ENCODE measurements at regions not wholly inside any gene's neighbourhood (a gene's known extent, or its start where the extent isn't known, plus 50 kb on each side); places are given as distances from the start of the nearest gene placed in this dataset.

- Mint-ChIP-seq H3K4me3 (no peak overlapping the region), H3K27me3 (ENCODE audit: low read depth in 3 of 3) (peaks cover 0 to 18% (median 3%) of the 10 kb centered on the region in 3 donors), H3K36me3 (no peaks in the 10 kb centered on the region), H3K9me3 (no peaks in the 10 kb centered on the region), H3K27ac (no peak overlapping the region), H3K4me1 (no peaks in the 10 kb centered on the region)
- DNase-seq: no peak
Observed at GRCh38 chr10:3503299-3503698, 281.7 kb downstream of the KLF6 start.

GRCh38 chr10:3502673-3503072, 282.3 kb downstream of the KLF6 start:
- no peak overlapping the region for H3K27ac Mint-ChIP-seq
- H3K4me3 Mint-ChIP-seq: no peak overlapping the region
- H3K36me3 Mint-ChIP-seq: no peaks in the 10 kb centered on the region
- H3K9me3 Mint-ChIP-seq: no peaks in the 10 kb centered on the region
- DNase-seq: no peak
- peaks cover 0 to 16% (median 2%) of the 10 kb centered on the region in 3 donors for H3K27me3 Mint-ChIP-seq (ENCODE audit: low read depth in 3 of 3)
- no peaks in the 10 kb centered on the region for H3K4me1 Mint-ChIP-seq

GRCh38 chr10:3500408-3500856, 284.6 kb downstream of the KLF6 start:
- H3K36me3 Mint-ChIP-seq: no peaks in the 10 kb centered on the region
- peaks cover 2 to 27% (median 6%) of the 10 kb centered on the region in 3 donors for H3K27me3 Mint-ChIP-seq (ENCODE audit: low read depth in 3 of 3)
- H3K4me1 Mint-ChIP-seq: no peaks in the 10 kb centered on the region
- H3K9me3 Mint-ChIP-seq: no peaks in the 10 kb centered on the region
- DNase-seq: no peak
- no peak overlapping the region for H3K27ac Mint-ChIP-seq
- no peak overlapping the region for H3K4me3 Mint-ChIP-seq

DNA sequence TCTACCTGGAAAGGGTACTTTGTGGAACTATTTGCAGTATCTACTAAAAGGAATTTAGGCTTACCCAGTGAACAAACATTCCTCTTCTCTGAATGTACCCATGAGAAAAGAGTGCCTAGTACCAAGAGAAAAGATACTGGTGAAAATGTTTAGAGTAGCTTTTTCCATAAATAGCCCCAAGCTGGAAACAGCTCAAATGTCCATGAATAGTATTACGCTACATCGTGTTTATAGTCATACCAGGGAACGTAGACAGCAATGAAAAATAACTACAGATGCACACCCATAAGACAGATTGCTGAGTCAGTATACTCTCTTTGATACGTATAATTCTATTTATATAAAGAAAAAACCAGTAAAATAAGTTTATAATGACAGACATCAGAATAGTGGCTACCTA, 285.9 kb downstream of the KLF6 start:
- Mint-ChIP-seq H3K4me3 (no peak overlapping the region), H3K4me1 (no peaks in the 10 kb centered on the region), H3K27ac (no peak overlapping the region), H3K36me3 (no peaks in the 10 kb centered on the region), H3K9me3 (no peaks in the 10 kb centered on the region), H3K27me3 (ENCODE audit: low read depth in 3 of 3) (peaks cover 2 to 34% (median 6%) of the 10 kb centered on the region in 3 donors)
- no peak for DNase-seq

DNA sequence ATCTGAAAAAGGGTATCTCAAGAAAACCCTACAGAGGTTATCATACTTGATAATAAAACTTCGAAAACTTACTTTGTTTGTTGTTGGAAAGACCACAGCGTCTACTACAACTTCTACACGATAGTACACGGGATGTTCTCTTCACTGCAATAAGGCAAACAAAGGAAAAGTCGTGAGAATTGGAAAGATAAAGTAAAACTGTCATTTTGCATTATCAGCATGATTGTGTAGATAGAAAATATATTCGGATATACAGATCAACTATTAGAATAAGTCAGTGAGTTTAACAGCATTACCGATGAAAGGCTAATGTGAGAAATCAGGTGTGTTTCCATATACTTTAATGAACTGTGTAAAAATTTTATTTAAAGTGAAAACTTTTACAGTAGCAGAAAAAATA, 287.4 kb downstream of the KLF6 start:
- Mint-ChIP-seq H3K27ac (no peak overlapping the region), H3K4me3 (no peak overlapping the region), H3K9me3 (no peaks in the 10 kb centered on the region), H3K4me1 (no peaks in the 10 kb centered on the region), H3K36me3 (no peaks in the 10 kb centered on the region), H3K27me3 (ENCODE audit: low read depth in 3 of 3) (peaks cover 4 to 25% (median 6%) of the 10 kb centered on the region in 3 donors)
- no peak for DNase-seq

GRCh38 chr10:3496138-3496537, 288.9 kb downstream of the KLF6 start:
- Mint-ChIP-seq H3K9me3 (no peaks in the 10 kb centered on the region), H3K4me1 (no peaks in the 10 kb centered on the region), H3K27ac (no peak overlapping the region), H3K4me3 (no peak overlapping the region), H3K36me3 (no peaks in the 10 kb centered on the region), H3K27me3 (ENCODE audit: low read depth in 3 of 3) (peaks cover 2 to 24% (median 6%) of the 10 kb centered on the region in 3 donors)
- no peak for DNase-seq

GRCh38 chr10:3495281-3495680, 289.7 kb downstream of the KLF6 start:
- Mint-ChIP-seq H3K4me3 (no peak overlapping the region), H3K27me3 (ENCODE audit: low read depth in 3 of 3) (peaks cover 2 to 24% (median 6%) of the 10 kb centered on the region in 3 donors), H3K27ac (no peak overlapping the region), H3K36me3 (no peaks in the 10 kb centered on the region), H3K9me3 (no peaks in the 10 kb centered on the region), H3K4me1 (no peaks in the 10 kb centered on the region)
- DNase-seq: no peak

GRCh38 chr10:3494838-3495230, 290.2 kb downstream of the KLF6 start:
- H3K4me1 Mint-ChIP-seq: no peaks in the 10 kb centered on the region
- peaks cover 2 to 24% (median 6%) of the 10 kb centered on the region in 3 donors for H3K27me3 Mint-ChIP-seq (ENCODE audit: low read depth in 3 of 3)
- no peaks in the 10 kb centered on the region for H3K9me3 Mint-ChIP-seq
- H3K27ac Mint-ChIP-seq: no peak overlapping the region
- no peak for DNase-seq
- no peak overlapping the region for H3K4me3 Mint-ChIP-seq
- no peaks in the 10 kb centered on the region for H3K36me3 Mint-ChIP-seq

GRCh38 chr10:3494131-3494837, 290.7 kb downstream of the KLF6 start:
- no peak overlapping the region for H3K4me3 Mint-ChIP-seq
- no peak overlapping the region for H3K27ac Mint-ChIP-seq
- no peaks in the 10 kb centered on the region for H3K9me3 Mint-ChIP-seq
- H3K27me3 Mint-ChIP-seq (ENCODE audit: low read depth in 3 of 3): peaks cover 2 to 24% (median 6%) of the 10 kb centered on the region in 3 donors
- H3K4me1 Mint-ChIP-seq: no peaks in the 10 kb centered on the region
- no peak for DNase-seq
- H3K36me3 Mint-ChIP-seq: no peaks in the 10 kb centered on the region

GRCh38 chr10:3493621-3494020, 291.4 kb downstream of the KLF6 start:
- peaks cover 2 to 22% (median 6%) of the 10 kb centered on the region in 3 donors for H3K27me3 Mint-ChIP-seq (ENCODE audit: low read depth in 3 of 3)
- no peak overlapping the region for H3K4me3 Mint-ChIP-seq
- H3K4me1 Mint-ChIP-seq: no peaks in the 10 kb centered on the region
- peaks cover 0 to 5% (median 0%) of the 10 kb centered on the region in 6 donors for H3K9me3 Mint-ChIP-seq
- no peak for DNase-seq
- H3K27ac Mint-ChIP-seq: no peak overlapping the region
- no peaks in the 10 kb centered on the region for H3K36me3 Mint-ChIP-seq

DNA sequence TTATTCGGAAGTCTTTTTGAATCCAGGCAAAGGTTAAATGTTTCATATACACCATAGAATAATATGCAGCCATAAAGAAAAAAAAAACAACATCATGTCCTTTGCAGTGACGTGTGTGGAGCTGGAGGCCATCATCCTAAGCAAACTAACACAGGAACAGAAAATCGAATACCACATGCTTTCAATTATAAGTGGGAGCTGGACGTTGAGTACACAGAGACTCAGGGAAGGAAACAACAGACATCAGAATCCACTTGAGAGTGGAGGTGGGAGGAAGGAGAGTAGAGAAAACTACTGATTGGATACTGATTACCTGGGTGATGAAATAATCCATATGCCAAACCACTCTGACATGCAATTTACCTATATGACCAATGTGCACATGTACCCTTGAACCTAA, 293.4 kb downstream of the KLF6 start:
- no peaks in the 10 kb centered on the region for H3K36me3 Mint-ChIP-seq
- no peak overlapping the region for H3K27ac Mint-ChIP-seq
- H3K27me3 Mint-ChIP-seq (ENCODE audit: low read depth in 3 of 3): peaks cover 2 to 22% (median 4%) of the 10 kb centered on the region in 3 donors

DNA sequence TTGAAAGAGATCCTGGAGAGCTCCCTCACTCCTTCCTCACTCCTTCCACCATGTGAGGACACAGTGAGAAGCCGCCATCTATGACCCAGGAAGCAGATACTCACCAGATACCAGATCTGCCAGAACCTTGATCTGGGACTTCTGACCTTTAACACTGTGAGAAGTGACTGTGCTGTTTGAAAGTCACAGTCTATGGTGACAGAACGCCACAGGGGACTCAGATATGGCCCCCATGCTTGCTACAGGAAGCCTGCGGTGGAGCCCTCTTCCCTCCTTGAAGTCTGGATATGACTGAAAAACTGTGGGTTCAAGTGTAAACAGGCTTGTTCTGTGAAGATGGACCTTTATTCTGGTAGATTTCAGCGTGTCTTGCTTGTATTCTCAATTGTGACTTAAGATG, 297.8 kb downstream of the KLF6 start:
- Mint-ChIP-seq H3K4me3 (no peak overlapping the region), H3K27ac (no peak overlapping the region)

More for the DNA sequence above, 293.4 kb downstream of the KLF6 start:
- DNase-seq: no peak
- Mint-ChIP-seq H3K4me3 (no peak overlapping the region), H3K9me3 (peaks cover 0 to 5% (median 0%) of the 10 kb centered on the region in 6 donors), H3K4me1 (no peaks in the 10 kb centered on the region)

DNA sequence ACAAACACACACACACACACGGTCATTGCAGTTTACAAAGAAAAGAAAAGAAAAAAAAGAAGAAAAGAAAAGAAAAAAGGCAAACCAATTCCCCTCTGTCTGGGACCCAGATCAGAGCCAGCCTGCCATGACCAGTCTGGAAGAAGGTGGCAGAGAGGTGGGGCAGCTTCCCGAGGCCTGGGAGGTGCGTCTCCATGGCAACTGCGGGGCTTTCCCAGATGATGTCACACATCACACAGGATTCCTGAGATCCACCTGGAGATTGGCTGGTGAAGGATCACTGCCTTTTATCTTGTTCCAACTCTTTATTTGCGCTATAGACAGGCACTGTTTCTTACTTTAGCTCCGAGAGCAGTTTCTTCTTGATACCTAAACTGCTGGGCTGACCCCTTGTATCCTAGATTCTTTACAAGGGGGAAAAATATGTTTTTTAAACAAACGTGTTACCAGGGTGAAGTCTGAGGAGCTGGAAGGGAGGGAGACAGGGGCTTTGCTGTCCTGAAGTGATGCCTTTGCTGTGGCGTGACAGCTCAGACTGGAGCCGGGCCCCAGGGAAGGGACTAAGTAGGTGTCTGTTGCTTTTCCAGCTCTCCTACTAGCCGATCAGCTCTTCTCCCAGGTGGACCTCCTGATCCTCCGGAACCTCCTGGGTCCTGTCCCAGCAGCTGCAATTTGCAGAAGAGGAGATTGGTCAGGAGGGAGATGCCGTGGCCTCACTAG, 298.5 kb downstream of the KLF6 start:
- Mint-ChIP-seq H3K27ac (no peak overlapping the region), H3K9me3 (peaks cover 0 to 5% (median 0%) of the 10 kb centered on the region in 6 donors), H3K27me3 (ENCODE audit: low read depth in 3 of 3) (peaks cover 0 to 3% (median 3%) of the 10 kb centered on the region in 3 donors), H3K4me3 (no peak overlapping the region), H3K36me3 (no peaks in the 10 kb centered on the region), H3K4me1 (peaks cover 12% of the 10 kb centered on the region in 2 donors)
- DNase-seq: no peak

More for the DNA sequence above, 297.8 kb downstream of the KLF6 start:
- H3K4me1 Mint-ChIP-seq: peaks cover 12% of the 10 kb centered on the region in 2 donors
- peaks cover 0 to 3% (median 3%) of the 10 kb centered on the region in 3 donors for H3K27me3 Mint-ChIP-seq (ENCODE audit: low read depth in 3 of 3)
- no peak for DNase-seq
- peaks cover 0 to 5% (median 0%) of the 10 kb centered on the region in 6 donors for H3K9me3 Mint-ChIP-seq
- no peaks in the 10 kb centered on the region for H3K36me3 Mint-ChIP-seq

DNA sequence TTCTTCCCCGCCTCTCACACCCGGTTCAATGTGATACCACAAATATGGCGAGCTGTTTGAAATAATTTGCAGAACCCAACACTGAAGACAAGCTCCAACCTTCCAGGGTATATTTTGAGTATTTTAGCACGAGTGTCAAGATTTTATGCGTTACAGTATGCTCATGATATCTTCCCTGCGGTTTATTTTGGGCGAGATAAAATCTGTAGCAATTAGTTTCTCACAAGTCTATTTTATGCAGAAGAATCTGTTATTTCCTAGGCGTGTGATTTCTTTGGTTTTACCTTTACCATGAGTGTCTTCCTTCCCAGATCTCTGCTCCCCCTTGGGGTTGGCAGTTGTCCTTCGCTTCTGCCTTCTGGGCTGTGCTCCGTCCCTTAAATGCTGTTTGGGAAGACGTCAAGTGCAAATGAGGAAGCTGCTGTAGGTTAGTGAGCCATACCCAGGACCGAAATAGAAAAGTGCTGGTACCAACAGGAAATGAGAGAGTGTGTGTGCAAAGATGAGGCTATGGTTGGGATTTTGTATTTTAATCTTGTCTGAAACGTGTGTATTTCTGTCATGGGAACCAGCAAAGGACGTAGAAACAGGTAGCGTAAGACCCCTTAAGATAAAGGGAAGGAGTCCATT, 299.8 kb downstream of the KLF6 start:
- H3K27me3 Mint-ChIP-seq (ENCODE audit: low read depth in 3 of 3): peaks cover 0 to 3% (median 3%) of the 10 kb centered on the region in 3 donors
- no peaks in the 10 kb centered on the region for H3K36me3 Mint-ChIP-seq
- peaks cover 0 to 5% (median 0%) of the 10 kb centered on the region in 6 donors for H3K9me3 Mint-ChIP-seq
- H3K27ac Mint-ChIP-seq: peak overlapping the region in 1 of 6 donors; percentile 41
- H3K4me3 Mint-ChIP-seq: peak overlapping the region in 4 of 5 donors; percentile 16 to 62 (median 34)
- peaks cover 12% of the 10 kb centered on the region in 2 donors for H3K4me1 Mint-ChIP-seq
- DNase-seq: no peak

All from immature natural killer cell (primary cell).